HEK293 (cell line): ENCODE measurements at regions not wholly inside any gene's neighbourhood (a gene's known extent, or its start where the extent isn't known, plus 50 kb on each side); places are given as distances from the start of the nearest gene placed in this dataset.

Source experiments
- CTCF ChIA-PET: fragments of 350-600 bp; formaldehyde crosslinking; extraction: SDS; loops from one replicate; lab custom pipeline; 2021; ENCODE audit warnings: antibody characterized with exemption; lab: Yijun Ruan, JAX
- POLR2A ChIA-PET: fragments of 300-600 bp; formaldehyde crosslinking; extraction: SDS; loops from one replicate; lab custom pipeline; 2020; ENCODE audit warnings: antibody characterized with exemption, inconsistent platforms; lab: Yijun Ruan, JAX
- H3K27ac ChIP-seq: fragments of 200-500 bp; sonication (Bioruptor generic); 2 replicates; pipeline ENCODE4 v1.5.1; 2014; ENCODE audit warnings: low read depth, low read length, control low read depth, inconsistent platforms; ENCODE audit errors: extremely low read depth
- H3K36me3 ChIP-seq, 2 experiments: fragments of 200-500 bp in 1 of 2; sonication (Bioruptor generic) in 1 of 2; 1 replicate in 1 of 2; 2 replicates in 1 of 2; pipeline ENCODE4 v1.5.1; 2014 to 2017; ENCODE audit warnings: inconsistent platforms in 2 of 2, low read length in 2 of 2; ENCODE audit not compliant: control insufficient read depth in 2 of 2, insufficient read depth in 1 of 2
- H3K4me1 ChIP-seq: fragments of 200-500 bp; sonication (Bioruptor generic); 2 replicates; pipeline ENCODE4 v1.5.1; 2014; ENCODE audit warnings: mild to moderate bottlenecking, low read length, inconsistent platforms; ENCODE audit not compliant: control insufficient read depth, insufficient read depth
- H3K4me3 ChIP-seq: 2 replicates; pipeline ENCODE4 v1.5.1; 2011; ENCODE audit warnings: low read depth, mild to moderate bottlenecking, control low read depth, low read length, moderate library complexity
- H3K9me3 ChIP-seq: fragments of 200-500 bp; sonication (Bioruptor generic); 2 replicates; pipeline ENCODE4 v1.5.1; 2014; ENCODE audit warnings: low read depth, low read length, inconsistent platforms; ENCODE audit not compliant: control insufficient read depth, insufficient read depth
- HOXC10 ChIP-seq: sonication (generic); formaldehyde crosslinking; IDR thresholded peaks from 2 replicates; pipeline ENCODE4 v1.8.1; 2023; ENCODE audit warnings: mild to moderate bottlenecking, missing genetic modification reagents
- PATZ1 ChIP-seq: fragments of 450-650 bp; formaldehyde crosslinking; IDR thresholded peaks from 2 replicates; pipeline ENCODE4 v1.5.1; 2016; ENCODE audit warnings: missing biosample characterization, missing genetic modification characterization
- PRDM1 ChIP-seq: fragments of 450-650 bp; formaldehyde crosslinking; IDR thresholded peaks from 2 replicates; pipeline ENCODE4; 2016; ENCODE audit warnings: missing biosample characterization, missing genetic modification characterization
- SALL2 ChIP-seq: fragments of 450-650 bp; formaldehyde crosslinking; IDR thresholded peaks from 2 replicates; pipeline ENCODE4 v1.5.0; 2017; ENCODE audit warnings: missing biosample characterization, mild to moderate bottlenecking, missing genetic modification characterization, borderline replicate concordance
- YY1 ChIP-seq: fragments of 450-650 bp; formaldehyde crosslinking; IDR thresholded peaks from 2 replicates; pipeline ENCODE4 v1.5.1; 2018; ENCODE audit warnings: missing biosample characterization, missing genetic modification characterization
- ZNF132 ChIP-seq: fragments of 450-650 bp; formaldehyde crosslinking; IDR thresholded peaks from 2 replicates; pipeline ENCODE4 v1.5.1; 2017; ENCODE audit warnings: missing biosample characterization, missing genetic modification characterization, borderline replicate concordance
- ZNF146 ChIP-seq: fragments of 450-650 bp; formaldehyde crosslinking; IDR thresholded peaks from 2 replicates; pipeline ENCODE4 v1.5.1; 2016; ENCODE audit warnings: missing biosample characterization, missing genetic modification characterization
- ZNF169 ChIP-seq: fragments of 450-650 bp; formaldehyde crosslinking; IDR thresholded peaks from 2 replicates; pipeline ENCODE4 v1.5.1; 2016; ENCODE audit warnings: missing biosample characterization, missing genetic modification characterization
- ZNF174 ChIP-seq: fragments of 450-650 bp; formaldehyde crosslinking; IDR thresholded peaks from 2 replicates; pipeline ENCODE4 v1.5.0; 2017; ENCODE audit warnings: missing biosample characterization, mild to moderate bottlenecking, missing genetic modification characterization
- ZNF202 ChIP-seq: fragments of 450-650 bp; formaldehyde crosslinking; IDR thresholded peaks from 2 replicates; pipeline ENCODE4 v1.5.1; 2016; ENCODE audit warnings: missing biosample characterization, missing genetic modification characterization, borderline replicate concordance
- ZNF24 ChIP-seq: fragments of 450-650 bp; formaldehyde crosslinking; IDR thresholded peaks from 2 replicates; pipeline ENCODE4 v1.5.1; 2016; ENCODE audit warnings: missing biosample characterization, missing genetic modification characterization
- ZNF292 ChIP-seq: fragments of 450-650 bp; formaldehyde crosslinking; IDR thresholded peaks from 2 replicates; pipeline ENCODE4 v1.5.1; 2016; ENCODE audit warnings: low read depth, missing biosample characterization, missing genetic modification characterization, borderline replicate concordance
- ZNF302 ChIP-seq: fragments of 450-650 bp; formaldehyde crosslinking; IDR thresholded peaks from 2 replicates; pipeline ENCODE4 v1.5.1; 2016; ENCODE audit warnings: missing biosample characterization, missing genetic modification characterization, low read depth
- ZNF341 ChIP-seq: fragments of 450-650 bp; formaldehyde crosslinking; IDR thresholded peaks from 2 replicates; pipeline ENCODE4; 2016; ENCODE audit warnings: low read depth, missing biosample characterization, missing genetic modification characterization
- ZNF354C ChIP-seq: fragments of 450-650 bp; formaldehyde crosslinking; IDR thresholded peaks from 2 replicates; pipeline ENCODE4 v1.5.1; 2016; ENCODE audit warnings: missing biosample characterization, missing genetic modification characterization, low read depth, borderline replicate concordance
- ZNF416 ChIP-seq: fragments of 450-650 bp; formaldehyde crosslinking; IDR thresholded peaks from 2 replicates; pipeline ENCODE4 v1.5.1; 2016; ENCODE audit warnings: missing biosample characterization, missing genetic modification characterization
- ZNF48 ChIP-seq: fragments of 450-650 bp; formaldehyde crosslinking; IDR thresholded peaks from 2 replicates; pipeline ENCODE4 v1.5.1; 2016; ENCODE audit warnings: missing biosample characterization, missing genetic modification characterization
- ZNF571 ChIP-seq: fragments of 450-650 bp; formaldehyde crosslinking; IDR thresholded peaks from 2 replicates; pipeline ENCODE4 v1.5.0; 2017; ENCODE audit warnings: missing biosample characterization, missing genetic modification characterization
- ZNF580 ChIP-seq: fragments of 450-650 bp; formaldehyde crosslinking; IDR thresholded peaks from 2 replicates; pipeline ENCODE4 v1.5.1; 2016; ENCODE audit warnings: missing biosample characterization, missing genetic modification characterization
- ZNF600 ChIP-seq: fragments of 450-650 bp; formaldehyde crosslinking; IDR thresholded peaks from 2 replicates; pipeline ENCODE4 v1.5.1; 2016; ENCODE audit warnings: missing biosample characterization, missing genetic modification characterization
- ZNF621 ChIP-seq: fragments of 450-650 bp; formaldehyde crosslinking; IDR thresholded peaks from 2 replicates; pipeline ENCODE4 v1.5.1; 2017; ENCODE audit warnings: missing biosample characterization, missing genetic modification characterization
- ZNF670 ChIP-seq: fragments of 450-650 bp; formaldehyde crosslinking; IDR thresholded peaks from 2 replicates; pipeline ENCODE4 v1.5.1; 2016; ENCODE audit warnings: missing biosample characterization, missing genetic modification characterization, low read depth
- ZNF677 ChIP-seq: fragments of 450-650 bp; IDR thresholded peaks from 2 replicates; pipeline ENCODE4 v1.5.0; 2018; ENCODE audit warnings: missing biosample characterization, mild to moderate bottlenecking, missing genetic modification characterization, moderate library complexity
- ZNF785 ChIP-seq: fragments of 450-650 bp; formaldehyde crosslinking; IDR thresholded peaks from 2 replicates; pipeline ENCODE4 v1.5.1; 2016; ENCODE audit warnings: missing biosample characterization, missing genetic modification characterization
- ZNF830 ChIP-seq: fragments of 450-650 bp; IDR thresholded peaks from 2 replicates; pipeline ENCODE4 v1.5.0; 2018; ENCODE audit warnings: missing biosample characterization, missing genetic modification characterization, low read depth, mild to moderate bottlenecking, moderate library complexity
- ZNF843 ChIP-seq: fragments of 450-650 bp; formaldehyde crosslinking; IDR thresholded peaks from 2 replicates; pipeline ENCODE4 v1.5.1; 2016; ENCODE audit warnings: missing biosample characterization, missing genetic modification characterization
- TF ChIP-seq, protein P1 (sequence below): fragments of 450-650 bp; formaldehyde crosslinking; IDR thresholded peaks from 2 replicates; pipeline ENCODE4 v1.5.1; 2016; ENCODE audit warnings: missing biosample characterization, missing genetic modification characterization
- TF ChIP-seq, protein P2 (sequence below): fragments of 450-650 bp; formaldehyde crosslinking; IDR thresholded peaks from 2 replicates; pipeline ENCODE4 v1.5.1; 2016; ENCODE audit warnings: missing biosample characterization, missing genetic modification characterization

DNA sequence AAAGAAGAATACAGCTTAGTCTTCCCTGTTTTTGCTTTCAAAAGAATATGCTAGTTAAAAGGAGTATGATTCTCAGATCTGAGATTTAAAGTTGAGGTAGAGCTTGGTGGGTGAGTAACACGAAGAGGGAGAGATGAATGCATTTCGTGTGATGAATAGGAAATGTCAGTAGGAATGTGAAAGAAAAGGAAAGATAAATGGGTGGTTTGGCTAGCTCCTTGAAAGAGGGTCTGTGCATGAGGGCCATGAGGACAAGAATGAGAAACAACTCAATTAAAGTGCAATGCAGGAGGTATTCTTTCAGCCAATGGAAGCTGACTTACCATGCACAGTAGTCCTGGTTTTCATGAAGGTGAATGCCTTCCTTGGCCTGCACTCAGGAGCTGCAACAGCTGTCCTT is 248.2 kb downstream of the HNMT start:
- CTCF ChIA-PET = interaction anchor here (0.6 kb wide), 1 partner anchor 575 kb away, joined by 3 read pairs; no protein-coding TSS in a partner anchor
- no peak for TF ChIP-seq SALL2
- no peak for TF ChIP-seq YY1 (tag by site-specific recombination)
- TF ChIP-seq ZNF24 (tag by site-specific recombination) = no peak
- TF ChIP-seq ZNF292 = no peak
- no peak for TF ChIP-seq ZNF302
- TF ChIP-seq ZNF785 = no peak
- TF ChIP-seq ZNF202 (tag by site-specific recombination) = no peak
- TF ChIP-seq, protein P1, sequence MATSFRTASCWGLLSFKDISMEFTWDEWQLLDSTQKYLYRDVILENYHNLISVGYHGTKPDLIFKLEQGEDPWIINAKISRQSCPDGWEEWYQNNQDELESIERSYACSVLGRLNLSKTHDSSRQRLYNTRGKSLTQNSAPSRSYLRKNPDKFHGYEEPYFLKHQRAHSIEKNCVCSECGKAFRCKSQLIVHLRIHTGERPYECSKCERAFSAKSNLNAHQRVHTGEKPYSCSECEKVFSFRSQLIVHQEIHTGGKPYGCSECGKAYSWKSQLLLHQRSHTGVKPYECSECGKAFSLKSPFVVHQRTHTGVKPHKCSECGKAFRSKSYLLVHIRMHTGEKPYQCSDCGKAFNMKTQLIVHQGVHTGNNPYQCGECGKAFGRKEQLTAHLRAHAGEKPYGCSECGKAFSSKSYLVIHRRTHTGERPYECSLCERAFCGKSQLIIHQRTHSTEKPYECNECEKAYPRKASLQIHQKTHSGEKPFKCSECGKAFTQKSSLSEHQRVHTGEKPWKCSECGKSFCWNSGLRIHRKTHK = no peak
- no peak for TF ChIP-seq HOXC10
- no peak for TF ChIP-seq ZNF146
- no peak for TF ChIP-seq ZNF621
- TF ChIP-seq ZNF169 = no peak
- TF ChIP-seq, protein P2, sequence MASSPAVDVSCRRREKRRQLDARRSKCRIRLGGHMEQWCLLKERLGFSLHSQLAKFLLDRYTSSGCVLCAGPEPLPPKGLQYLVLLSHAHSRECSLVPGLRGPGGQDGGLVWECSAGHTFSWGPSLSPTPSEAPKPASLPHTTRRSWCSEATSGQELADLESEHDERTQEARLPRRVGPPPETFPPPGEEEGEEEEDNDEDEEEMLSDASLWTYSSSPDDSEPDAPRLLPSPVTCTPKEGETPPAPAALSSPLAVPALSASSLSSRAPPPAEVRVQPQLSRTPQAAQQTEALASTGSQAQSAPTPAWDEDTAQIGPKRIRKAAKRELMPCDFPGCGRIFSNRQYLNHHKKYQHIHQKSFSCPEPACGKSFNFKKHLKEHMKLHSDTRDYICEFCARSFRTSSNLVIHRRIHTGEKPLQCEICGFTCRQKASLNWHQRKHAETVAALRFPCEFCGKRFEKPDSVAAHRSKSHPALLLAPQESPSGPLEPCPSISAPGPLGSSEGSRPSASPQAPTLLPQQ (tag by site-specific recombination) = no peak
- no peak for TF ChIP-seq ZNF341 (tag by site-specific recombination)
- no peak for TF ChIP-seq ZNF843 (tag by site-specific recombination)
- no peak for TF ChIP-seq ZNF132 (tag by site-specific recombination)
- no peak for TF ChIP-seq ZNF416
- no peak for TF ChIP-seq ZNF48 (tag by site-specific recombination)
- H3K4me3 ChIP-seq = no peak overlapping the region
- no peaks in the 10 kb centered on the region for H3K4me1 ChIP-seq
- no peaks in the 10 kb centered on the region for H3K9me3 ChIP-seq
- POLR2A ChIA-PET = no interaction called here
- no peaks in the 10 kb centered on the region for H3K36me3 ChIP-seq
- no peak overlapping the region for H3K27ac ChIP-seq

DNA sequence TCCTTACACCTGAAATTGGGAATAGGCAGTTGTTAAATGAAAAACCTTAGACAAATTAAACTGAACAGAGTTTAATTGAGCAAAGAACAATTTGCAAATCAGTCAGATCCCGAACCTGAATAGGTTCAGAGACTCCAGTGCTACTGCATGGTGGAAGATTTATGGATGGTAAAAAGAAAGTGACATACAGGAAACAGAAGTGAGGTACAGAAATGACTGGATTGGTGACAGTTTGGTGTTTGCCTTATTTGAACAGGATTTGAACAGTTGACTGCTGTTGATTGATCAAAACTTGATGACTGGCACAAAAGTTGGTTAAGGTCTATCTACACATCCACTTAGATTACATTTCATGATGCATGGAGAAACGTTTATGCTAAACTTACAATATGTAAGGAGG is 248.8 kb downstream of the HNMT start:
- no peaks in the 10 kb centered on the region for H3K4me1 ChIP-seq
- no peaks in the 10 kb centered on the region for H3K9me3 ChIP-seq
- ChIA-PET CTCF (interaction anchor here (0.6 kb wide), 1 partner anchor 18 kb away, joined by 3 read pairs; no protein-coding TSS in a partner anchor), POLR2A (no interaction called here)
- no peak overlapping the region for H3K27ac ChIP-seq
- H3K36me3 ChIP-seq = no peaks in the 10 kb centered on the region
- H3K4me3 ChIP-seq = no peak overlapping the region
- TF ChIP-seq PRDM1 (tag by site-specific recombination) (no peak), ZNF174 (no peak), ZNF830 (no peak), PATZ1 (tag by site-specific recombination) (no peak), ZNF670 (tag by site-specific recombination) (no peak), ZNF354C (tag by site-specific recombination) (no peak), ZNF580 (tag by site-specific recombination) (no peak), ZNF785 (no peak), ZNF677 (tag by site-specific recombination) (no peak), ZNF571 (no peak), ZNF600 (tag by site-specific recombination) (no peak)
